ENCODE measurements at regions not wholly inside any gene's neighbourhood (a gene's known extent, or its start where the extent isn't known, plus 50 kb on each side); places are given as distances from the start of the nearest gene placed in this dataset.

- no peak for DNase-seq (ENCODE audit: low read depth in 2 of 2)
These were observed 223.1 kb upstream of the CDH5 start for GRCh38 chr16:66143415-66143814.

GRCh38 chr16:66141885-66142284 lies 224.6 kb upstream of the CDH5 start:
- DNase-seq (ENCODE audit: low read depth in 2 of 2): no peak

- no peak for DNase-seq (ENCODE audit: low read depth in 2 of 2)
These were observed 228.6 kb upstream of the CDH5 start for GRCh38 chr16:66137853-66138252.

- DNase-seq (ENCODE audit: low read depth in 2 of 2): no peak
These were observed 229.7 kb upstream of the CDH5 start for GRCh38 chr16:66136841-66137240.

GRCh38 chr16:66135838-66136237 lies 230.7 kb upstream of the CDH5 start:
- no peak for DNase-seq (ENCODE audit: low read depth in 2 of 2)

GRCh38 chr16:66135421-66135831 lies 231.1 kb upstream of the CDH5 start:
- no peak for DNase-seq (ENCODE audit: low read depth in 2 of 2)

GRCh38 chr16:66134875-66135274 lies 231.6 kb upstream of the CDH5 start:
- no peak for DNase-seq (ENCODE audit: low read depth in 2 of 2)

GRCh38 chr16:66133643-66134338 lies 232.7 kb upstream of the CDH5 start:
- DNase-seq (ENCODE audit: low read depth in 2 of 2): no peak

GRCh38 chr16:66131895-66132294 lies 234.6 kb upstream of the CDH5 start:
- no peak for DNase-seq (ENCODE audit: low read depth in 2 of 2)

- DNase-seq (ENCODE audit: low read depth in 2 of 2): no peak
These were observed 235.2 kb upstream of the CDH5 start for GRCh38 chr16:66131156-66131807.

GRCh38 chr16:66130296-66130905 lies 236.1 kb upstream of the CDH5 start:
- no peak for DNase-seq (ENCODE audit: low read depth in 2 of 2)

GRCh38 chr16:66129196-66129595 lies 237.3 kb upstream of the CDH5 start:
- DNase-seq (ENCODE audit: low read depth in 2 of 2): no peak

GRCh38 chr16:66128371-66128770 lies 238.1 kb upstream of the CDH5 start:
- DNase-seq (ENCODE audit: low read depth in 2 of 2): no peak

GRCh38 chr16:66127459-66128370 lies 238.8 kb upstream of the CDH5 start:
- DNase-seq (ENCODE audit: low read depth in 2 of 2): no peak

- DNase-seq (ENCODE audit: low read depth in 2 of 2): no peak
These were observed 245.0 kb upstream of the CDH5 start for GRCh38 chr16:66121466-66121865.

- DNase-seq (ENCODE audit: low read depth in 2 of 2): no peak
These were observed 245.8 kb upstream of the CDH5 start for GRCh38 chr16:66120656-66121055.

GRCh38 chr16:66116163-66117002 lies 250.1 kb upstream of the CDH5 start:
- no peak for DNase-seq (ENCODE audit: low read depth in 2 of 2)

- DNase-seq (ENCODE audit: low read depth in 2 of 2): no peak
These were observed 251.1 kb upstream of the CDH5 start for GRCh38 chr16:66115373-66115772.

GRCh38 chr16:66113223-66113622 lies 253.3 kb upstream of the CDH5 start:
- no peak for DNase-seq (ENCODE audit: low read depth in 2 of 2)

- no peak for DNase-seq (ENCODE audit: low read depth in 2 of 2)
These were observed 256.8 kb upstream of the CDH5 start for GRCh38 chr16:66109677-66110076.

GRCh38 chr16:66107661-66108060 lies 258.8 kb upstream of the CDH5 start:
- DNase-seq (ENCODE audit: low read depth in 2 of 2): no peak

Data from activated CD4-positive, alpha-beta T cell treated with anti-CD3 and anti-CD28 coated beads for 24 hours (primary cell).